ENCODE measurements at regions not wholly inside any gene's neighbourhood (a gene's known extent, or its start where the extent isn't known, plus 50 kb on each side); places are given as distances from the start of the nearest gene placed in this dataset.

DNA sequence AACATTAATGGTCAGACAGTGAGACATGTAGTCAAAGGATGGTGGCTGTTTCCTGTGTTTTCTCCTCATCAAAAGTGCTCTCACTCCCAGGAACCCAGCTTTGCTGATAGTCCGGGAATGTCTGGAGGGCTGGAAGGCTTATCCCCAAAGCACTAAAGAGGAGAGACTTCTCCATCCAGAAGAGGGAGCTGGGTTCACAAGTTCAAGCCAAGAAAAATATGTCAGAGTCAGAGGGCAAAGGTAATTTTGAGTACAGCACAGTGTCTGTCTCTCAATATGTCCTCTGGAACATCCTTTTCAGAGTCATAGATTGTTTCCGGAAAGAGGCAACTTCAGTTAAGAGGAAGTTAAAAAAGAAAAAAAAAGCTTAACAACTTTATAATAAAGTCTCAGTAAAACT lies 281.5 kb upstream of the PHYHIPL start:
- H3K27me3 ChIP-seq = no peaks in the 10 kb centered on the region
- TF ChIP-seq, protein P1, sequence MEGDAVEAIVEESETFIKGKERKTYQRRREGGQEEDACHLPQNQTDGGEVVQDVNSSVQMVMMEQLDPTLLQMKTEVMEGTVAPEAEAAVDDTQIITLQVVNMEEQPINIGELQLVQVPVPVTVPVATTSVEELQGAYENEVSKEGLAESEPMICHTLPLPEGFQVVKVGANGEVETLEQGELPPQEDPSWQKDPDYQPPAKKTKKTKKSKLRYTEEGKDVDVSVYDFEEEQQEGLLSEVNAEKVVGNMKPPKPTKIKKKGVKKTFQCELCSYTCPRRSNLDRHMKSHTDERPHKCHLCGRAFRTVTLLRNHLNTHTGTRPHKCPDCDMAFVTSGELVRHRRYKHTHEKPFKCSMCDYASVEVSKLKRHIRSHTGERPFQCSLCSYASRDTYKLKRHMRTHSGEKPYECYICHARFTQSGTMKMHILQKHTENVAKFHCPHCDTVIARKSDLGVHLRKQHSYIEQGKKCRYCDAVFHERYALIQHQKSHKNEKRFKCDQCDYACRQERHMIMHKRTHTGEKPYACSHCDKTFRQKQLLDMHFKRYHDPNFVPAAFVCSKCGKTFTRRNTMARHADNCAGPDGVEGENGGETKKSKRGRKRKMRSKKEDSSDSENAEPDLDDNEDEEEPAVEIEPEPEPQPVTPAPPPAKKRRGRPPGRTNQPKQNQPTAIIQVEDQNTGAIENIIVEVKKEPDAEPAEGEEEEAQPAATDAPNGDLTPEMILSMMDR (IDR thresholded peaks at IDR 0.05; ENCODE audit: low read depth, low read length) = peak; percentile 25; the same call in 1 of the 2 replicates
- no peaks in the 10 kb centered on the region for H3K36me3 ChIP-seq
- H3K4me1 ChIP-seq = 0 out of 2 replicates have a peak, but pooled peaks cover 3% of the 10 kb centered on the region
- H3K4me3 ChIP-seq (ENCODE audit: low read depth, low read length) = no peak overlapping the region
- no peak for DNase-seq
- H3K9me3 ChIP-seq = no peaks in the 10 kb centered on the region

DNA sequence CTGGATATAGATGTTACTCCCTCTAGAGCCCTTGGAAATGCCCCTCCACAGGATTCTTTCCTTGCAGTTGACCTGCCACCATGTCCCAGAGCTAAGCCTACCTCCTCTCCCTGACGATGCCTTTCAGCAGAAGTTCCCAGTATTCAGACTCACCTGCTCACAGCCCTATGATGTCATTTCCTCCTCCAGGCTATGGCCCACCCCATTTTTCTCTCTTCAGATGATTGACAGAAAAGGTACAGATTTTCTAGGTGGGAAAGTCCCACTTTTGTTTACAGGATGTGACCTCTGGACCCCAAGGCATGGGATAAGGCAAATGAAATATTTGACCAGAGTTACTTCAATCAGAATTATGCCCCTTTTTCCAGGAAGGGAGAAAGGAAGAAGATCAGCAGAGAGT lies 280.2 kb upstream of the PHYHIPL start:
- H3K36me3 ChIP-seq = no peaks in the 10 kb centered on the region

DNA sequence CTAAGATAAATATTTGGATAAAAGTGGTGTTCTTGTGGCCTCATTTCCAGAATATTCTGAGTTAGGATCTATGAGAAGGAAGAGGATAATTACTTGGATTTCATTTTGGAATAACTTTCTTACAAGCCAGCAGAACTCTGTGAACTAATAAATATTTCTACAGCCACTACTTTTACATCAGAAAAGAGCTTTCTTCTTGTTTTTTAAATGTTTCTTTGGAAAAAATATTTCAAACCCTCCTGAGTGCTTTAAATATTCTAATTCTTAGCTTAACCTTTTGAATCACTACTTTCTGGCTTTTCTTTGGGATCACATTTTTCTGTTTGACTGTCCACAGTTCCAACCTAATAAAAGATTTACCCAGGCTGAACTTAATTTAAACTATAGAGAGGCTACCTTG lies 279.2 kb upstream of the PHYHIPL start:
- Histone ChIP-seq H3K4me3 (ENCODE audit: low read depth, low read length) (no peak overlapping the region), H3K27me3 (no peaks in the 10 kb centered on the region), H3K36me3 (no peaks in the 10 kb centered on the region), H3K9me3 (no peaks in the 10 kb centered on the region; the same call in 1 of the 2 replicates), H3K4me1 (0 out of 2 replicates have a peak, but pooled peaks cover 3% of the 10 kb centered on the region)
- TF ChIP-seq, protein P1 (IDR thresholded peaks at IDR 0.05; ENCODE audit: low read depth, low read length) = no peak
- DNase-seq = no peak

More for the DNA sequence above, 280.2 kb upstream of the PHYHIPL start:
- H3K4me1 ChIP-seq = 0 out of 2 replicates have a peak, but pooled peaks cover 3% of the 10 kb centered on the region
- H3K4me3 ChIP-seq (ENCODE audit: low read depth, low read length) = no peak overlapping the region
- no peak for DNase-seq
- H3K27me3 ChIP-seq = no peaks in the 10 kb centered on the region
- no peaks in the 10 kb centered on the region for H3K9me3 ChIP-seq
- TF ChIP-seq, protein P1 (IDR thresholded peaks at IDR 0.05; ENCODE audit: low read depth, low read length) = no peak

DNA sequence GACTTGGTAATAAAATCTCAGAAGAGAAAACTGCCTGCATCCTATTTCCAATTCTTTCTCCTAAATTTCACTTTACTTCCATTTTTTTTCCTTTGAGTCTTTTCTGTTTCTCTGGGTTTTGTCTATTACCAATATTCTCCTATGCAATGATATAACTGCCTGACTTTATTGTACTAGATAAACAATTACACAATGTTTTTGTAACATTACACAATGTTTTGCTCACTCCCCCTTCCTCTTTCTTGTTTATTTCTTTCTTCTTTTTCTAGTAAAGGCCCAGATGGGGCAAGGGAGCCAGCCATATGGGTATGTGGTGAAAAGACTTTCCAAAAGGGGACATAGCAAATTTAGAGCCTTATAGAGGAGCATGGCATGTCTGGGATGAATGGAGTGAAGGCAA lies 278.7 kb upstream of the PHYHIPL start:
- 0 out of 2 replicates have a peak, but pooled peaks cover 3% of the 10 kb centered on the region for H3K4me1 ChIP-seq
- H3K9me3 ChIP-seq = no peaks in the 10 kb centered on the region; the same call in 1 of the 2 replicates
- no peak for DNase-seq
- no peaks in the 10 kb centered on the region for H3K27me3 ChIP-seq
- TF ChIP-seq, protein P1 (IDR thresholded peaks at IDR 0.05; ENCODE audit: low read depth, low read length) = no peak
- H3K4me3 ChIP-seq (ENCODE audit: low read depth, low read length) = no peak overlapping the region
- H3K36me3 ChIP-seq = no peaks in the 10 kb centered on the region

DNA sequence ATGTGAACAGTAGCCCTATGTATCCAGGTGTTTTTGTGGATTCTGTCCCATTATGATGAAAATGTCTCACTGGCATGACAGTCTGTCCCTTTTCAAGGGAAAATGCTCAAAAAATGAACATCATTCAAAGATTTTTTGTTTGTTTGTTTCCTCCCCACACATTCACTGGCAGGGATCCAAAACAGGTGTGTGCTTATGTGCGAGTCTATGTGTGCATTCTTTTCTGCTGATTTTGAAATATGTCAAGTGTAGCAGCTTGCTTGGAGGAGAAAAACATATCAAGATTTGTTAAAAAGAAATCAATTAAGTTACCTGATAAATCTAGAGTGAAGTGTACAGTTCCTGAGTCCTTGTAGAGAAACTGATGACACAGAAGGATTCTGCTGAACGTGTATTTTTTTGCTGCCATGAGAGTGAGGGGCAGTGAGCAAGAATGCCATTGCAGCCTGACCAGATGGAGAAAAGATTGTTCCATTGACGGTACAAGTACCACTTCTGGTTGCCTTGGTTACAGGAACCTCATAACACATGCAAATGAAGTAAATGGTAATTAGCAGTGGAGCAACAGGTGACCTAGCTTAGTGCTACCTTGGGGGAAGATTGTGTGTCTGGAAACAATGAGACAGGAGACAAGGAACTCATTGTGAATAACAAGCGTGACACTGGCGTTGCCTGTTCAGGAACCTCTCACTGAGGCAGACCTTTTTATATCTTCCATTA lies 277.4 kb upstream of the PHYHIPL start:
- TF ChIP-seq, protein P1 (IDR thresholded peaks at IDR 0.05; ENCODE audit: low read depth, low read length) = no peak
- Histone ChIP-seq H3K36me3 (no peaks in the 10 kb centered on the region), H3K4me1 (peaks cover 5% of the 10 kb centered on the region), H3K27me3 (no peaks in the 10 kb centered on the region), H3K9me3 (no peaks in the 10 kb centered on the region; the same call in 1 of the 2 replicates), H3K4me3 (ENCODE audit: low read depth, low read length) (no peak overlapping the region)
- no peak for DNase-seq

DNA sequence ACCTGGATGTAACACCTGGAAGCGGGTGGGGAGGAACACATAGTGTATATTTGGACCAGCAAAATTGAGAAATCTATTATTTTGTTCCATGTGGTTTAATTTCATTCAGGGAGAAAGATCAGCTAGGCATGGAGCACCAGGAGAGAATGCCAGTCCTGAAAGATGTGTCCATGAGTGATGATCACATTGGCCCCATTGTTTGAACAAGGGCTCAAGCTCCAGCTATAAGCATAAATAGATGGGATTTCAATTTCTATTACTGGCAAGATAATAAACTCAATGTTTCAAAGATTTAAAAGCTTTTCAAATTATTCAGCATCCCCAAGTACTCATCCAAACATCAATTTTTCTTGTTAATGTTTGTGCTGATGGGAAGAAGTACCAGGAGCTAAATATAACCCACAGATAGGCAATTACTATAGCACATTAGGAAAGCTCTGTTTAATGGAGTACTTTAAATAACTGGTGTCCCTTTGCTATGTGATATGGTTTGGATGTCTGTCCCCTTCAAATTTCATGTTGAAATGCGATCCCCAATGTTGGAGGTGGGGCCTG lies 275.3 kb upstream of the PHYHIPL start:
- Histone ChIP-seq H3K4me1 (peaks cover 7% of the 10 kb centered on the region), H3K36me3 (no peaks in the 10 kb centered on the region), H3K9me3 (no peaks in the 10 kb centered on the region; the same call in 1 of the 2 replicates), H3K4me3 (ENCODE audit: low read depth, low read length) (no peak overlapping the region), H3K27me3 (no peaks in the 10 kb centered on the region)
- TF ChIP-seq, protein P1 (IDR thresholded peaks at IDR 0.05; ENCODE audit: low read depth, low read length) = no peak
- no peak for DNase-seq
